ENCODE measurements at regions not wholly inside any gene's neighbourhood (a gene's known extent, or its start where the extent isn't known, plus 50 kb on each side); places are given as distances from the start of the nearest gene placed in this dataset.
"Not testable (repeated sequence)": the region's sequence is repeated elsewhere in the genome, so short reads cannot be mapped to it uniquely, and the experiment has no call there.

DNA sequence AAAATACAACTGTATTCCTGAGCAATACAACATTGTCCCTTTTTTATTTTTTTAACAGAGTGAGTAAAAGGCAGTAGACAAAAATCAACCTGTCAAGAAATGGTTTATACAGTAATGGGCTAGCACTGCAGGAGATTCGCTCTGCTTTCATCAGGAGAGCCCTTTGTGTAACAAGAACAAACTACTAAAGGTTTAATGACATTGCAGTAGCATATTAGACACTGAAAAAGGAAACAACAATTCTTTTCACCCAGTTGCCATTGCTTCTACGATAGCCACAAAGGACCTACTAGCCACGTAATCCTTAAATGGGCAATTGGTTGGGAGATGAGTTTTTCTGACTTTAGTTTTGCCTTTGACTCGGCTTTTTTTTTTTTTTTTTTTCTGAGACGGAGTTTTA is 319.8 kb upstream of the TRPM3 start:
- POLR2A ChIA-PET (ENCODE audit: unreplicated experiment) = no interaction called here

DNA sequence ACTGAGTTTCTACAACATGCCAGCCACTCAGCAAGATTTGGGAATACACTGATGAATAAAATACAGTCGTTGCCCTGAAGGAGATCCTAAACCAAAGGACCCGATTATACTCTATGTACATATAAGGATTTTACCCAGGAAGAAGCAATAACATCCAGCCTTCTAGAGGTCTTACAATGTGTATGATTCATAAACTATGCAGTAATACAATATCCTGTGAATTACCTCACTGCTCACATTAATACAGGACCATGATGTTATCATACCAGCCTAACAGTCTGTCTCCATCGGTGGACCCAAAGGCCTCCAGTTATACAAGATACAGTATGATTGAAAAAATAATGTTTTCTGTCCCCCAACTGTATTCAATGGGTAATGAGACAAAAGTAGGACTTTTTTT is 310.5 kb upstream of the TRPM3 start:
- CTCF ChIA-PET = no interaction called here
- no peaks in the 10 kb centered on the region for H3K9me3 ChIP-seq (ENCODE audit: low read length)
- DNase-seq = no peak
- no peak overlapping the region for H2AFZ ChIP-seq (ENCODE audit: low read length)
- peaks cover 15% of the 10 kb centered on the region for H3K27me3 ChIP-seq (ENCODE audit: low read length)
- intact Hi-C loops (cut with micrococcal nuclease) = no loop called here
- TF ChIP-seq EZH2 (IDR thresholded peaks at IDR 0.05; ENCODE audit: low read length, unreplicated experiment) = no peak
- TF ChIP-seq, protein P1, sequence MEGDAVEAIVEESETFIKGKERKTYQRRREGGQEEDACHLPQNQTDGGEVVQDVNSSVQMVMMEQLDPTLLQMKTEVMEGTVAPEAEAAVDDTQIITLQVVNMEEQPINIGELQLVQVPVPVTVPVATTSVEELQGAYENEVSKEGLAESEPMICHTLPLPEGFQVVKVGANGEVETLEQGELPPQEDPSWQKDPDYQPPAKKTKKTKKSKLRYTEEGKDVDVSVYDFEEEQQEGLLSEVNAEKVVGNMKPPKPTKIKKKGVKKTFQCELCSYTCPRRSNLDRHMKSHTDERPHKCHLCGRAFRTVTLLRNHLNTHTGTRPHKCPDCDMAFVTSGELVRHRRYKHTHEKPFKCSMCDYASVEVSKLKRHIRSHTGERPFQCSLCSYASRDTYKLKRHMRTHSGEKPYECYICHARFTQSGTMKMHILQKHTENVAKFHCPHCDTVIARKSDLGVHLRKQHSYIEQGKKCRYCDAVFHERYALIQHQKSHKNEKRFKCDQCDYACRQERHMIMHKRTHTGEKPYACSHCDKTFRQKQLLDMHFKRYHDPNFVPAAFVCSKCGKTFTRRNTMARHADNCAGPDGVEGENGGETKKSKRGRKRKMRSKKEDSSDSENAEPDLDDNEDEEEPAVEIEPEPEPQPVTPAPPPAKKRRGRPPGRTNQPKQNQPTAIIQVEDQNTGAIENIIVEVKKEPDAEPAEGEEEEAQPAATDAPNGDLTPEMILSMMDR (conservative IDR thresholded peaks at IDR 0.05; ENCODE audit: low read depth, low read length) = no peak
- no peak for TF ChIP-seq EZH2phosphoT487 (IDR thresholded peaks at IDR 0.05; ENCODE audit: borderline replicate concordance, low read length)
- H3K36me3 ChIP-seq (ENCODE audit: low read depth, low read length) = no peaks in the 10 kb centered on the region
- H3K4me3 ChIP-seq (ENCODE audit: low read length) = no peak overlapping the region
- H3F3A ChIP-seq (ENCODE audit: low read length, unreplicated experiment) = no peaks in the 10 kb centered on the region
- no peaks in the 10 kb centered on the region for H3K4me1 ChIP-seq (ENCODE audit: insufficient read depth, low read length)
- H3K9ac ChIP-seq (ENCODE audit: low read length) = no peak overlapping the region
- H3K27ac ChIP-seq (ENCODE audit: low read length) = no peak overlapping the region
- no peak overlapping the region for H3K4me2 ChIP-seq (ENCODE audit: low read length)
- no TSS peak for BruUV-seq (replicated peaks)
- no peak for ATAC-seq
- no peaks in the 10 kb centered on the region for H3K79me2 ChIP-seq (ENCODE audit: low read length)
- no peaks in the 10 kb centered on the region for H4K20me1 ChIP-seq (ENCODE audit: low read length)
- no peaks in the 10 kb centered on the region for H3K9me2 ChIP-seq (replicated peaks; ENCODE audit: low read length)
- POLR2A ChIA-PET (ENCODE audit: unreplicated experiment) = no interaction called here

More for the DNA sequence above, 319.8 kb upstream of the TRPM3 start:
- Histone ChIP-seq H4K20me1 (ENCODE audit: low read length) (no peaks in the 10 kb centered on the region), H3K27ac (ENCODE audit: low read length) (no peak overlapping the region), H3K4me3 (ENCODE audit: low read length) (no peak overlapping the region), H3K9ac (ENCODE audit: low read length) (no peak overlapping the region), H3K36me3 (ENCODE audit: low read depth, low read length) (no peaks in the 10 kb centered on the region), H3K9me3 (ENCODE audit: low read length) (no peaks in the 10 kb centered on the region), H3K4me1 (ENCODE audit: insufficient read depth, low read length) (no peaks in the 10 kb centered on the region), H3F3A (ENCODE audit: low read length, unreplicated experiment) (no peaks in the 10 kb centered on the region), H3K27me3 (ENCODE audit: low read length) (peaks cover 31% of the 10 kb centered on the region), H2AFZ (ENCODE audit: low read length) (no peak overlapping the region), H3K79me2 (ENCODE audit: low read length) (no peaks in the 10 kb centered on the region), H3K9me2 (replicated peaks; ENCODE audit: low read length) (no peaks in the 10 kb centered on the region), H3K4me2 (ENCODE audit: low read length) (no peak overlapping the region)
- DNase-seq (no peak), ATAC-seq (no peak)
- intact Hi-C loops (cut with micrococcal nuclease) = no loop called here
- BruUV-seq (replicated peaks) = no TSS peak
- no peak for TF ChIP-seq EZH2 (IDR thresholded peaks at IDR 0.05; ENCODE audit: low read length, unreplicated experiment)
- TF ChIP-seq, protein P1 (conservative IDR thresholded peaks at IDR 0.05; ENCODE audit: low read depth, low read length) = no peak
- no peak for TF ChIP-seq EZH2phosphoT487 (IDR thresholded peaks at IDR 0.05; ENCODE audit: borderline replicate concordance, low read length)
- CTCF ChIA-PET = no interaction called here

DNA sequence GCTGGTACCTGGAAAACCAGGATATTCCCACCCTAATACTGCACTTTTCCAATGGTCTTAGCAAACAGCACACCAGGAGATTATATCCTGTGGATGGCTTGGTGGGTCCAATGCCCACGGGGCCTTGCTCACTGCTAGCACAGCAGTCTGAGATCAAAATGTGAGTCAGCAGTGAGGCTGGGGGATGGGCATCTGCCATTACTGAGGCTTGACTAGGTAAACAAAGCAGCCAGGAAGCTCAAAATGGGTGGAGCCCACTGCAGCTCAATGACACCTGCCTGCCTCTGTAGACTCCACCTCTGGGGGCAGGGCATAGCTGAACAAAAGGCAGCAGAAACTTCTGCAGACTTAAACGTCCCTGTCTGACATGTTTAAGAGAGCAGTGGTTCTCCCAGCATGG is 285.9 kb upstream of the TRPM3 start:
- intact Hi-C loops (cut with micrococcal nuclease); H4K20me1 ChIP-seq (ENCODE audit: low read length); H3K27me3 ChIP-seq (ENCODE audit: low read length); ATAC-seq; POLR2A ChIA-PET (ENCODE audit: unreplicated experiment); H2AFZ ChIP-seq (ENCODE audit: low read length); H3K79me2 ChIP-seq (ENCODE audit: low read length); DNase-seq; CTCF ChIA-PET; H3K9me3 ChIP-seq (ENCODE audit: low read length); H3K9ac ChIP-seq (ENCODE audit: low read length); H3K27ac ChIP-seq (ENCODE audit: low read length); H3K4me3 ChIP-seq (ENCODE audit: low read length); BruUV-seq (replicated peaks); H3K36me3 ChIP-seq (ENCODE audit: low read depth, low read length); H3K4me2 ChIP-seq (ENCODE audit: low read length); H3K9me2 ChIP-seq (replicated peaks; ENCODE audit: low read length); H3F3A ChIP-seq (ENCODE audit: low read length, unreplicated experiment); H3K4me1 ChIP-seq (ENCODE audit: insufficient read depth, low read length): not testable (repeated sequence)

Data from PC-3 (cell line).